Superior temporal gyrus (tissue), 1 donor: ENCODE measurements at regions not wholly inside any gene's neighbourhood (a gene's known extent, or its start where the extent isn't known, plus 50 kb on each side); places are given as distances from the start of the nearest gene placed in this dataset.
"Not testable (repeated sequence)": the region's sequence is repeated elsewhere in the genome, so short reads cannot be mapped to it uniquely, and the experiment has no call there.

Experiments used
- DNase-seq: peaks from one replicate; pipeline ENCODE4 v3.0.0-alpha.2; 2016; ENCODE audit errors: extremely low spot score

DNA sequence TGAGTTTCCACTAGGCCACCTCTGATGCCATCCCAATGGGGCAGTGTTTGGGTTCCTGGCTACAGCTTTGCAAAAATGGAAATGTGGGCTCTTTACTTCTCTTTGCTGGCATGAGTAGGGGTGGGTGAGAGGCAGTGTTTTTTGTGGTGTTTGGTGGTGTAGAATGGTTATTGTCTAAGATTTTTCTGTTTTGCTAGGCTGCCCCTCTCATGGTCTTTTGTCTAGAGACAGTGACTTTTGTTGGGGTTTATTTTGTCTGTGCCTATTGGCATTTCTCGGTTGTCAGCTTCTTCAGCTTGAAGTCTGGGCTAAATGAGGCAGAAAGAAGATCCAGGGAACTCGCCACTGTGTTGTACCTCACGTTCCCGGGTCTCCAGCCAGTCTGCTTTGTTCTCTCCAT lies 112.1 kb downstream of the CENPF start:
- DNase-seq = no peak

DNA sequence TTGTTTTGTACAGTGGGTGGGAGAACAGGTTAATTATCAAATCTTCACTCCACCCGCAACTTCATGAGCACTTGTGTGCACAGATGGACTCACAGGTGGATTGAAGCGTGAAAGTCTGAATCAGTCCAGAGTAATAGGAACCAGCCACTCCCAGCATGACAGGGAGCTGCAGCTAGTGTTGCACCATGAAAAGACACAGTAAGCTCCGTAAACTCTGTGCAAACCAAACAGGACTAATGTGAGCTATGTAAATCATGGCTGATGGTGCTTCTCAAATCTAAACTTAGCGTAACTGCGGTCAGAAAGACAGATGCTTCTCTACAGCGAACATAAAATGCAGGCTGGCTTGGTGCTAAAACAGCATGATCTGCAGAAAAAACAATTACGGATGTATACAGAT lies 114.4 kb downstream of the CENPF start:
- no peak for DNase-seq

DNA sequence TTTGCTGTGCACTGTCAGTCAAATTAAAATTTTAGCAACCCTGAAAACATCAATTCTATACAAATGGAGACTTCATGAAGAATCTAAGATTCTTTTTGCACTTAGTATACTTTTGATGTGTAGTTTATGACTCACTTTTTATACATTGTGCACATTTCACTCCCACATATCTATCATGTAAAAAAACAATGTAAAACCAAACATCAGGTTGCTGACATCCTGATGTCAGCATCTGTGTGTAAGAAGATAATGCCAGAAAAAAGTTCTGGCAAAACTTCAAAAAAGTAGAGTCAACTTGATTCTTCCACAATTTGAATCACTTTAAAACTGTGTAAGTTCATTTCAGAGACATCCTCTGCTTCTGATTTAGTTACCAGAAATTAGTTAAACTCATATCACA lies 115.7 kb downstream of the CENPF start:
- DNase-seq = no peak

DNA sequence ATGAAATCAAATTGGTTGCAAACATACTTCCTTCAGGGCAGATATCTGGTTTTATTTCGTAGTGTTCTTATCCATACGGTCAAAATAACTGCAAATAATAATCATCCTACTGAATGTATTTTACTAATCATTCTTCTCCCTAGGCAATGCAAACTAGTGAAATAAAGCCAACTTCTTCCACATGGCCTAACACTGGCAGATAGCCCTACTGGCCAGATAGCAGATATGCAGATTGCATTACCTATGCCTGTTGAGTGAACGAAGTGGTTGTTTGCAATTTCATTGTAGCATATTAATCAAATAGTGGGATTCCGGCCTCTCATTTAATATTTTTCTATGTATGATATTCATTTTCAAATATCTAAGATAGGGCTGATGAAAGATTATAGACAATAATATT lies 116.2 kb downstream of the CENPF start:
- no peak for DNase-seq

DNA sequence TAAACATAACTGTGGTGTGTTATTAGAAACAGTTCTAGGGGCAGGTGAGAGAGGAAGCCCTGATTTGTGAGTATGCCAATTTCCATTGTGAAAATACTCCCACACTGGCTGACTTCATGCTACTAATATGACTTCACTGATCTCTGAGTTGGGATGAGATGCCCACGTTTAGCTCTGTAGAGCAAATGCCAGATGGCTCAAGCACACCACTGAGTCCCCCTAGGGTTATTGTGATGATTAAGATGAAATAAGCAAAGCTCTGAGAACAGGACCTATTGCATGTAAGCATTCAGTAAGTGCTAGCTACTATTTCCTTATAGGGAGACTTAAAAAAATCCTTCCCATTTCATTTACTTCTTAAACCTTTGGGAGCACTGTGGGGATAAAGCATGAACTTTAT lies 117.6 kb downstream of the CENPF start:
- DNase-seq = no peak

DNA sequence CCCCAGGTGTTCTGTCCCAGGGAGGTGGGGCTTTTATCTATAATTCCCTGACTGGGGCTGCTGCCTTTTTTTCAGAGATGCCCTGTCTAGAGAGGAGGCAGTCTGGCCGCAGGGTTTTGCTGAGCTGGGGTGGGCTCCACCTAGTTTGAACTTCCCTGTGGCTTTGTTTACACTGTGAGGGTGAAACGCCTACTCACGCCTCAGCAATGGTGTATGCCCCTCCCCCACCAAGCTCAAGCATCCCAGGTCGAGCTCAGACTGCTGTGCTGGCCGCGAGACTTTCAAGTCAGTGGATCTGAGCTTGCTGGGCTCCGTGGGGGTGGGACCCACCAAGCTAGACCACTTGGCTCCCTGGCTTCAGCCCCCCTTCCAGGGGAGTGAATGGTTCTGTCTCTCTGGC lies 124.3 kb downstream of the CENPF start:
- DNase-seq = no peak

DNA sequence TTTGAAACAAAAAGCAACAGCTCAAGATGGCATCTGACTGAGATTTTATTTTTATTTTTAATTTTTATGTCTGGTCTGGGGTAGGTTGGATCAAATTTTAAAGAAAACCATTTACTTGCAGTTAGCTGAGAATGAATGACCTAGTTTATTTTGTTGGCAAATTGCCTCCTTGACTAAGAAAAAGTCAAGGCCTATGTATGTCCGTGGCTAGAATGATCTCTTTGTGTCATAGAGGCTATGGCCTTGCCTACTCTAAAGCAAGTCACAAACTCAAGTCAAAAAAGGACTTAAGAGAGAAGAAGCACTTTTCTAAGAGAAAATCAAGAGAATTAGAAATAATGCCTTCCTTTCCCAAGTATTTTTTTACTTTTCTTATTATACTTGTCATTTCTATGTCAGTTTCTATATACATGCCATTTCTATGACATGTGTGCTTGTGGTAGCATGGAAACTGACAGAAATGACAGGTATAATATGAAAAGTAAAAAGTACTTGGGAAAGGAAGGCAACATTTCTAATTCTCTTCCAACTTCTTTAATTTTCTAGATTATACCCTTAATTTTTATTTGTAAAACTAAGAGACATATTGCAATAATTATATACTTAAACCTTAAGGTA lies 136.7 kb downstream of the CENPF start:
- no peak for DNase-seq

DNA sequence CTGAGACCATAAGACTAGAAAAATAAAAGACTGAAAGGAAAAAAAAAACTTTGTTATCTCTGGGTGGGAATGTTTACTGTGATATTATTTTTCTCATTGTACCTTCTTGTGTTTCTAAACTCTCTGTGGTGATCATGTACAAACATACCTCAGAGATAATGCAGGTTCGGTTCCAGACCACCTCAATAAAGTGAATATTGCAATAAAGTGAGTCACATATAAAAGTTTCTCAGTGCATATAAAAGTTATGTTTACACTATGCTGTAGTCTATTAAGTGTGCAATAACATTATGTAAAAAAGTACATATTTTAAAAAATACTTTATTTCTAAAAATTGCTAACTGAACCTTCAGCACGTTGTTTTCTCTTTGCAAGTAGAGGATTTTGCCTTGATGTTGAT lies 137.5 kb downstream of the CENPF start:
- DNase-seq = no peak

DNA sequence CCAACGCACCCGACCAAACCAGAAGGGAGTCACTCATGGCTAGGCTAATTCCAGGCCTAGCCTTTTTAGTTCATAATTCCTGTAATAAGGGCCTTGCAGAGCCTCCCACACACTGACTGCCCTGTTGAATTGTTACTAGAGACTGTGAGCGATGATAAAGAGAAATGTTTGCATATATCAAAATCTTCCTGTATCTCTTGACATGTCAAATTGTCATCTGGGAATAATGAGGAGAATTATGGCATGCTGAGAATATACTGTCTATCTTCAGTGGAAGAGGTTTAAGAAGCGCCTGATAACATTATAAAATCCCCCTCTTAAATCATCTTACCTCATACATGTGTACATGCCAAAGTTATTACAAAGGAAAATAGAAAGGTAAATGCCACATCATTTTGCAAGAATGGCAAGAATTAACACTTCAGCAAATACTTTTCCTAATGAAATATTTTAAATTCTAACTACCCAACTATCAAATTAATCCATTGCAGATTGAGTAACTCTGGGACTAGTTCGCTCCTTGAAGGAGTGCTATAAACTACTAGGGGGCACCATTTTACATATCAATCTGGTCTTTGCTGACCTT lies 144.1 kb downstream of the CENPF start:
- no peak for DNase-seq

DNA sequence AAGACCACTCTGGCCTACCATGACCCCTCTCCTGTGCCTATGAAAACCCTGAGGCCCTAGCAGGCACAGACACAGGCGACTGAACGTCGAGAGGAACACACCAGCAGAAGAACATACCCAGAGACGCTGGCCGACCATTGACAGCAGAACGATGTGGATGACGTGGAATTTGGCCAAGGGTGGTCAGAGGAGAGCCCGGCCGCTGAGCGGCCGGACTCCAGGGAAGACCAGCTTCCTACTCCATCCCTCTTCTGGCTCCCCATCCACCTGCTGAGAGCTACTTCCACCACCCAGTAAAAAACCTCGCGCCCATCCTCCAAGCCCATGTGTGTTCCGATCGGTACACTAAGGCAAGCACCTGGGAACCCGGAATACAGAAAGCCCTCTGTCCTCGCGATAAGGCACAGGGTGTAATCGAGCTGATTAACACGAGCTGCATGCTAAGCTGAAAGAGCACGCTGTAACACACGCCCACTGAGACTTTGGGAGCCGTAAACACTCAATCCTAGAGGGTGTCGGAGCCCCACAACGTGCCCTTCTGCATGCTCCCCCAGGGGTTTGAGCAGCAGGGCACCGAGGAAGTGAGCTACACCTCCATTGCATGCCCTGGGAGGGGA lies 150.3 kb downstream of the CENPF start:
- no peak for DNase-seq

DNA sequence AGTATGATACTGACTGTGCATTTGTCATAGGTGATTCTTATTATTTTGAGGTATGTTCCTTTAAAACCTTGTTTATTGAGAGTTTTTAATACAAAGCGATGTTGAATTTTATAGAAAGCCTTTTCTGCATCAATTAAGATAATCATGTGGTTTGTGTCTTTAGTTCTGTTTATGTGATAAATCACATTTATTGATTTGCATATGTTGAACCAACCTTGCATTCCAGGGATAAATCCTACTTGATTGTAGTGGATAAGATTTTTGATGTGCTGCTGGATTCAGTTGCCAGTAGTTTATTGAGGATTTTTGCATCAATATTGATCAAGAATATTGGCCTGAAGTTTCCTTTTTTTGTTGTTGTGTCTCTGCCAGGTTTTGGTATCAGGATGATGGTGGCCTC lies 158.0 kb downstream of the CENPF start:
- DNase-seq = no peak

DNA sequence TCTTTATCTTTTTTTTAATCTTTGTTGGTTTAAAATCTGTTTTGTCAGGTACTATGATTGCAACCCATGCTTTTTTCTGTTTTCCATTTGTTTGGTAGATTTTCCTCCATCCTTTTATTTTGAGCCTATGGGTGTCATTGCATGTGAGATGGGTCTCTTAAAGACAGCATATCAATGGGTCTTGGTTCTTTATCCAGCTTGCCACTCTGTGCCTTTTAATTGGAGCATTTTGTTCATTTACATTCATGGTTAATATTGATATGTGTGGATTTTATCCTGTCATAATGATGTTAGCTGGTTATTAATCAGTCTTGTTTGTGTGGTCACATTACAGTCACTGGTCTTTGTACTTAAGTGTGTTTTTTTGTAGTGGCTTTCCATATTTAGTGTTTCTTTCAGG lies 159.9 kb downstream of the CENPF start:
- DNase-seq = no peak

DNA sequence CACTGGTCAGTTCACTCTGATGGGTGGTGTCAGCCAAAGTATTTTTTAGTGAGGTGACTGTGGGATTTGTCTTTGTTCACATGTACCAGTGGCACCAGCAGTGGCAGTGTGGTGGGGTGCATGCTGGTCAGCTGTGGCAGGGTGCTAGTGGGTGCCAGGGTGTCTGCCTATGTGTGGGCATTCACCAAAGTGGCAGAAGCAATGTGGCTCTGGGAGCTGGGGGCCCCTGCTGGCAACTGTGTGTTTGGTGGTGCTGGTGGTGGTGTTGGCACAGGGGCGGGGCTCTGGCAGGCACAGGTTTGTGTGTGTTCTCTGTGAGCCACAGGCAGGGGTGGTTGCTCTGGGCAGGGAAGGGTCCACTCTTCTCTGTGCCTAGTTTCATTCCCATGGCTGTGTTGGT lies 161.5 kb downstream of the CENPF start:
- DNase-seq = no peak

DNA sequence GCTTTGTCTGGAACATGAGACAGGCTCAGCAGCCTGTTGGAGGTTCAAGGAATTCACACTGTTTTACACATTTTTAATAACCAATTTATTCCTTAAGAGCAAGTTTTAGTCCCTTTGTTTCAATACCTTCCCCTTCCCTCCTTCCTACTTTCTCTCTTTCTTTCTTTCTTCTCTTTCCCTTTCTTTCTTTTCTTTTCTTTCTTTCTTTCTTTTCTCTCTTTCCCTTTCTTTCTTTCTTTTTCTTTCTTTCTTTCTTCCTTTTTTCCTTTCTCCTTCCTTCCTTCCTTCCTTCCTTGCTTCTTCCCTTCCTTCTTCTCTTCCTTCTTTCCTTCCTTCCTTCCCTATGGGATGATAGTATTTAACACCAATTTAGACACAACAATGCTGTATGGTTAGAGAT lies 164.2 kb downstream of the CENPF start:
- no peak for DNase-seq

DNA sequence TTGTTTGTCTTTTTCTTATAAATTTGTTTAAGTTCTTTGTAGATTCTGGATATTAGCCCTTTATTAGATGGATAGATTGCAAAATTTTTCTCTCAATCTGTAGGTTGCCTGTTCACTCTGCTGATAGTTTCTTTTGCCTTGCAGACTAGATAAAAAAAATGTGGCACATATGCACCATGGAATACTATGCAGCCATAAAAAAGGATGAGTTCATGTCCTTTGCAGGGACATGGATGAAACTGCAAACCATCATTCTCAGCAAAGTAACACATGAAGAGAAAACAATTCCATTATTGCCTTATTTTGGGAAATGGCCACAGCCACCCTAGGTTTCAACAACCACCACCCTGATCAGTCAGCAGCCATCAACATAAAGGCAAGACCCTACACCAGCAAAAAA lies 166.7 kb downstream of the CENPF start:
- DNase-seq = not testable (repeated sequence)

DNA sequence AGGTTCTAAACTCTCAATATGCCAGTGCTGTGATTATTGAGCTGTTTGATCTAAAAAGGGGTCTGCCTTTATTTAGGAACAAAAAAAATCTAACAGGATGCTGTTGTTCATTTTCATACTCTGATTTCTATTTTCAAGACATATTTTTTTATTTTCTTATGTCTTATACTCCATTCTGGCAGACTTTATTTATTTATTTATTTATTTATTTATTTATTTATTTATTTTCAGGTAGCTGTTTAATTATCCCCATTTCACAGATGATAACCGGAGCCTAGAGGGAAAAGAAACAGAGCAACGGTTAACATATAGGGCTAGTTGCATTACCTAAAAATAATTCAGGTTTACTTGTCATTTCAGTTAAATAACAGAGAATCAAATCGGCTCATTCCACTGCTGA lies 174.4 kb downstream of the CENPF start:
- no peak for DNase-seq

DNA sequence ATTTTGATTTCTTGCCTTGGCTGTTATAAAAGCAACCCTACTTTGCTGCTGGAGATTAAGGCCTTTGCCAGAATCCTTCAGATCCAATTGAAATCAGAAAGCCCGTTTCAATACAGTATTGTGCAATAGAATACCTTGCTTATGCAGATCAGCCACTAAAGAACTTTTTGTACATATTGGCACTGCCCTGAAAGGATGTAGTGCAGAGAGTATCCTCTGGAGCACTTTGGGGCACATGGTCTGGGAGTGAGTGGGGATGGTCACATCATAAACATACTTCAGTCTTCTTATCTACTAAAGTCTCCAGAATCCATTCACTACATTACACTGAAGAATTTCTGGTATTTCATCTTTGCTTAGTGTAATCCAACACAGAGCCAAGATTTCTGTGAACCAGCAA lies 189.0 kb downstream of the CENPF start:
- DNase-seq = no peak

DNA sequence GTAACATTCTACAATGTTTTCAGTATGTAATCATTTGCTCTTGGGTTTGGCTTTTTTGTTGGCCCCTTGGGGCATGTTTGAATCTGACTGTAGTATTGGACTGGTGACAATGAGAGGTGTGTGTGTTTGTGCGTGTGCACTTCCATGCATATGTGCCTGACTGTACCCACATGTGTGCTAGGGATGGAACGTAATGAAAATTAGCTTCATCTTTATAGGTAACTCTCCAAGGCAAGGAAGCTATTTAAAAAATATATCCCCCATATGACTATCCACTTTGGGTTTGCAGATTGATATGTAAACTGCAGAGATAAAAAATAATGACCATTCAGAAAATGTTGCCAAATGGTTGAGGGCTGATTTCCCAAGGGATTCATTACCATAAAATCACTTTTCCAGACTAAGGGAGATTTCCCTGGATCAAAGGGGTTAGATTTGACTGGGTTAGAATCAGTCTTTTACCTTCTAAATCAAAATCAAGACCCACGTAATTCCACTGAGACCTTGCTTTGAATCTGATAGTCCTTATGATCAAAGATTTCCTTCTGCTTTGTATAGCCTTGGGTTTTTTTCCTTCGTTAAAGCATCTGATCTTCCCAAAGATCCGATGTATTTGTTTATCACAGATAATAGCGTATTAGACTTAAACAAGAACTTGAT lies 189.7 kb downstream of the CENPF start:
- DNase-seq = no peak

DNA sequence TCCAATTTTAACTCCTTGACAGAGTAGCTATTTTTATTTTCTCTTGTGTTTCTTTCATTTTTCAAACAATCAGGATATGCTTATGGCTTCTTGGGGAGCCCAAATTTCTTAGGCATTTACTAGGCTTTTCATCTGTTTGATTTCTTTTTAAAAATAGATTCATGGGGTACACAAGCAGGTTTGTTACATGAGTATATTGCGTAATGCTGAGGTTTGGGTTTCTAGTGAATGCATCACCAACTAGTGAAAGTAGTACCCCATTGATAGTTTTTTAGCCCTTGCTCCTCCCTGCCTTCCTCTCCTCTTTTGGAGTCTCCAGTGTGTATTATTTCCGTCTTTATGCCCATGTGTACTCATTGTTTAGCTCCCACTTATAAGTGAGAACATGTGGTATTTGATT lies 190.7 kb downstream of the CENPF start:
- no peak for DNase-seq

DNA sequence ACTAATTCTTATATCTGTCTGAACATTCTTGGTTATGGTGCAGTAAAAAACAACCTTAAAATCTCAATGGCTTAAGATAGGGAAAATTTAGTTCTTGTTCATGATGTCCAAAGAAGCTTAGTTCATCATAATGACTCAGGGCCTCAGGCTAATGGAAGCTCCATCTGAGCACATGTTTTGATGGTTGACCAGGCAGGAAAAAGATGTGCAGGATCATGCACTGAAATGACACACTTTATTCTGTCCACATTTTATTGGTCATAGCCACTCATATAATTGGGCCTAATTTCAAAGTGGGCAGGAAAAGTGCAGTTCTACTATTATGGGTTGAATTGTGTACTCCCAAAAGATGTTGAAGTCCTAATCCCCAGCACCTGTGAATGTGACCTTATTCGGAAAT lies 198.2 kb downstream of the CENPF start:
- no peak for DNase-seq

DNA sequence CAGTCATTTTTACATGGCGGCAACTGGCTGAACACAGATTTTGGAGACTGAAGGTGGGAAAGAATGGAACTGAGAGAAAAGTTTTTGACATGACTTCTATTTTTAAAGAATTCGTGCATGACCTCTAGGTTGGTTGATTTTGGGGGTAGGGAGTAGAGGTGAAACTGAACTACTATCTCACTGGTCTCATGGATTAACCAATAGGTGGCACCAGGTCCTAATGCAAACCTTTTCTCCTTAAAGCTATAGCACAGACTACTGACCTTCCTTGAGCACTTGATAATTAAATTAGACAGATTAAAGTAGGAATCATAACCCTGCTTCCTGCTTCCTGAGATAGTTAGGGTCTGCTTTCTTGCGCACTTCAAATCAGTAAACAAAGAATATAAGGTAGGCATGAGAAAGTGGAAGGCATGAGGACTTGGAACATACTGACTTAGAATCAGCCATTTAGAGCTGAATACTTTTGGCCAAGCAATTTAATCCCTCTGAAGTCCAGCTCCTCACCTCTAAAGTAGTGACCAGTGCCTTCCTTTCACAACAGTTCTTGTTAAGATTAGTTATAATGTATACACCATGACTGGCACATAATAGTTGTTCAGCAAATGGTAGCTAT lies 206.0 kb downstream of the CENPF start:
- no peak for DNase-seq

DNA sequence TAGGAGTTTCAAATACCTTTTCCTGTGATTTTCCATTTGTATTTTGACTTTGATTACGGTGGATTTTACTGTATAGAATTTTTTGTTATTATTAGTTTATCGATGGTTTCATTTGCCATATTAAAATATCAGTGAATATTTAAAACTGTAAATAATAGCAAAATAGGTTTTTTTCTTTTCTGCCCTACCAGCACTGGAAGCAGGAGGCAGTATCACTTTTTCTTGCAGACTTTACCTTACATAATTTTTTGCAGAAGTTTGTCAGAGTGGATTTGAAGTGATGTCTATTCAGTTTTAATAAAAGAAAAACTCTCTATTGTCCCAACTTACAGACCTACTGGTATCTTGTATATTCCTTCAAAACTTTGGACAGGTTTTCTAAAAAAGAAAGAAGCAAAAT lies 213.6 kb downstream of the CENPF start:
- DNase-seq = no peak
